ENCODE measurements at regions not wholly inside any gene's neighbourhood (a gene's known extent, or its start where the extent isn't known, plus 50 kb on each side); places are given as distances from the start of the nearest gene placed in this dataset.

GRCh38 chr18:40911582-40912254, 1043.3 kb upstream of the PIK3C3 start:
- DNase-seq (ENCODE audit: low read depth) (peak; percentile 14), FAIRE-seq (no peak)
- Histone ChIP-seq H3K9me3 (ENCODE audit: insufficient read depth, low read depth, low read length) (no peaks in the 10 kb centered on the region), H3K9ac (ENCODE audit: low read length) (no peak overlapping the region), H4K20me1 (ENCODE audit: insufficient read depth, low read length) (no peaks in the 10 kb centered on the region), H3K27ac (ENCODE audit: low read depth, low read length) (no peak overlapping the region), H3K27me3 (ENCODE audit: insufficient read depth, low read length) (no peaks in the 10 kb centered on the region), H3K36me3 (ENCODE audit: insufficient read depth, low read length) (no peaks in the 10 kb centered on the region), H2AFZ (ENCODE audit: low read depth, low read length) (no peak overlapping the region), H3K4me3 (ENCODE audit: insufficient read depth, low read depth, low read length) (no peak overlapping the region), H3K4me2 (ENCODE audit: low read length) (no peak overlapping the region), H3K79me2 (ENCODE audit: insufficient read depth, low read length) (no peaks in the 10 kb centered on the region), H3K4me1 (ENCODE audit: insufficient read depth, low read length) (no peaks in the 10 kb centered on the region)
- no peaks in the 10 kb centered on the region for H3K27me3 Mint-ChIP-seq (ENCODE audit: low read depth, unreplicated experiment)
- TF ChIP-seq, protein P1, sequence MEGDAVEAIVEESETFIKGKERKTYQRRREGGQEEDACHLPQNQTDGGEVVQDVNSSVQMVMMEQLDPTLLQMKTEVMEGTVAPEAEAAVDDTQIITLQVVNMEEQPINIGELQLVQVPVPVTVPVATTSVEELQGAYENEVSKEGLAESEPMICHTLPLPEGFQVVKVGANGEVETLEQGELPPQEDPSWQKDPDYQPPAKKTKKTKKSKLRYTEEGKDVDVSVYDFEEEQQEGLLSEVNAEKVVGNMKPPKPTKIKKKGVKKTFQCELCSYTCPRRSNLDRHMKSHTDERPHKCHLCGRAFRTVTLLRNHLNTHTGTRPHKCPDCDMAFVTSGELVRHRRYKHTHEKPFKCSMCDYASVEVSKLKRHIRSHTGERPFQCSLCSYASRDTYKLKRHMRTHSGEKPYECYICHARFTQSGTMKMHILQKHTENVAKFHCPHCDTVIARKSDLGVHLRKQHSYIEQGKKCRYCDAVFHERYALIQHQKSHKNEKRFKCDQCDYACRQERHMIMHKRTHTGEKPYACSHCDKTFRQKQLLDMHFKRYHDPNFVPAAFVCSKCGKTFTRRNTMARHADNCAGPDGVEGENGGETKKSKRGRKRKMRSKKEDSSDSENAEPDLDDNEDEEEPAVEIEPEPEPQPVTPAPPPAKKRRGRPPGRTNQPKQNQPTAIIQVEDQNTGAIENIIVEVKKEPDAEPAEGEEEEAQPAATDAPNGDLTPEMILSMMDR (IDR thresholded peaks at IDR 0.05; ENCODE audit: insufficient read depth, low read depth, low read length) = no peak
- no peak for TF ChIP-seq EZH2 (IDR thresholded peaks at IDR 0.05; ENCODE audit: insufficient read depth, low read length)
- H3K36me3 Mint-ChIP-seq (ENCODE audit: low read depth, unreplicated experiment) = no peaks in the 10 kb centered on the region
- H3K27ac Mint-ChIP-seq (ENCODE audit: unreplicated experiment) = peak overlapping the region; percentile 100
- H3K9me3 Mint-ChIP-seq (ENCODE audit: unreplicated experiment) = no peaks in the 10 kb centered on the region
- H3K4me3 Mint-ChIP-seq (ENCODE audit: unreplicated experiment) = no peak overlapping the region
- peaks cover 12% of the 10 kb centered on the region for H3K4me1 Mint-ChIP-seq (ENCODE audit: low read depth, unreplicated experiment)

- peaks cover 12% of the 10 kb centered on the region for H3K4me1 Mint-ChIP-seq (ENCODE audit: low read depth, unreplicated experiment)
- Histone ChIP-seq H4K20me1 (ENCODE audit: insufficient read depth, low read length) (no peaks in the 10 kb centered on the region), H3K27ac (ENCODE audit: low read depth, low read length) (no peak overlapping the region), H3K36me3 (ENCODE audit: insufficient read depth, low read length) (no peaks in the 10 kb centered on the region), H3K79me2 (ENCODE audit: insufficient read depth, low read length) (no peaks in the 10 kb centered on the region), H3K9ac (ENCODE audit: low read length) (no peak overlapping the region), H3K4me3 (ENCODE audit: insufficient read depth, low read depth, low read length) (no peak overlapping the region), H3K4me2 (ENCODE audit: low read length) (no peak overlapping the region), H3K4me1 (ENCODE audit: insufficient read depth, low read length) (no peaks in the 10 kb centered on the region), H3K27me3 (ENCODE audit: insufficient read depth, low read length) (no peaks in the 10 kb centered on the region), H3K9me3 (ENCODE audit: insufficient read depth, low read depth, low read length) (no peaks in the 10 kb centered on the region), H2AFZ (ENCODE audit: low read depth, low read length) (no peak overlapping the region)
- TF ChIP-seq, protein P1 (IDR thresholded peaks at IDR 0.05; ENCODE audit: insufficient read depth, low read depth, low read length) = no peak
- no peak for TF ChIP-seq EZH2 (IDR thresholded peaks at IDR 0.05; ENCODE audit: insufficient read depth, low read length)
- DNase-seq (ENCODE audit: low read depth) = no peak
- H3K27me3 Mint-ChIP-seq (ENCODE audit: low read depth, unreplicated experiment) = no peaks in the 10 kb centered on the region
- H3K9me3 Mint-ChIP-seq (ENCODE audit: unreplicated experiment) = no peaks in the 10 kb centered on the region
- no peak overlapping the region for H3K4me3 Mint-ChIP-seq (ENCODE audit: unreplicated experiment)
- FAIRE-seq = peak; percentile 50
- H3K36me3 Mint-ChIP-seq (ENCODE audit: low read depth, unreplicated experiment) = no peaks in the 10 kb centered on the region
- H3K27ac Mint-ChIP-seq (ENCODE audit: unreplicated experiment) = peak overlapping the region; percentile 100
These were observed 1044.0 kb upstream of the PIK3C3 start for GRCh38 chr18:40911041-40911440.

GRCh38 chr18:40907842-40908241, 1047.2 kb upstream of the PIK3C3 start:
- H3K4me3 Mint-ChIP-seq (ENCODE audit: unreplicated experiment) = no peak overlapping the region
- H3K4me2 ChIP-seq (ENCODE audit: low read length) = no peak overlapping the region
- H3K79me2 ChIP-seq (ENCODE audit: insufficient read depth, low read length) = no peaks in the 10 kb centered on the region
- no peak for FAIRE-seq
- no peaks in the 10 kb centered on the region for H3K27me3 ChIP-seq (ENCODE audit: insufficient read depth, low read length)
- peaks cover 12% of the 10 kb centered on the region for H3K4me1 Mint-ChIP-seq (ENCODE audit: low read depth, unreplicated experiment)
- no peaks in the 10 kb centered on the region for H3K9me3 Mint-ChIP-seq (ENCODE audit: unreplicated experiment)
- H3K9me3 ChIP-seq (ENCODE audit: insufficient read depth, low read depth, low read length) = no peaks in the 10 kb centered on the region
- TF ChIP-seq EZH2 (IDR thresholded peaks at IDR 0.05; ENCODE audit: insufficient read depth, low read length) = no peak
- TF ChIP-seq, protein P1 (IDR thresholded peaks at IDR 0.05; ENCODE audit: insufficient read depth, low read depth, low read length) = no peak
- no peak overlapping the region for H3K4me3 ChIP-seq (ENCODE audit: insufficient read depth, low read depth, low read length)
- no peaks in the 10 kb centered on the region for H3K27me3 Mint-ChIP-seq (ENCODE audit: low read depth, unreplicated experiment)
- H3K36me3 ChIP-seq (ENCODE audit: insufficient read depth, low read length) = no peaks in the 10 kb centered on the region
- no peak for DNase-seq (ENCODE audit: low read depth)
- H2AFZ ChIP-seq (ENCODE audit: low read depth, low read length) = no peak overlapping the region
- no peak overlapping the region for H3K27ac ChIP-seq (ENCODE audit: low read depth, low read length)
- no peak overlapping the region for H3K9ac ChIP-seq (ENCODE audit: low read length)
- no peaks in the 10 kb centered on the region for H3K4me1 ChIP-seq (ENCODE audit: insufficient read depth, low read length)
- no peaks in the 10 kb centered on the region for H4K20me1 ChIP-seq (ENCODE audit: insufficient read depth, low read length)
- no peak overlapping the region for H3K27ac Mint-ChIP-seq (ENCODE audit: unreplicated experiment)
- no peaks in the 10 kb centered on the region for H3K36me3 Mint-ChIP-seq (ENCODE audit: low read depth, unreplicated experiment)
